PC-9 (cell line): ENCODE measurements at regions not wholly inside any gene's neighbourhood (a gene's known extent, or its start where the extent isn't known, plus 50 kb on each side); places are given as distances from the start of the nearest gene placed in this dataset.

Experiments
- EZH2 ChIP-seq: fragments of 200-600 bp; sonication (generic); IDR thresholded peaks from 2 replicates; pipeline ENCODE4 v1.8.0; 2017; ENCODE audit warnings: antibody characterized with exemption, low read depth
- TF ChIP-seq, protein P1 (sequence below): fragments of 200-600 bp; sonication (generic); conservative IDR thresholded peaks from 2 replicates; pipeline ENCODE4 v1.6.1; 2017; ENCODE audit warnings: mixed run types, antibody characterized with exemption, mild to moderate bottlenecking, moderate library complexity

DNA sequence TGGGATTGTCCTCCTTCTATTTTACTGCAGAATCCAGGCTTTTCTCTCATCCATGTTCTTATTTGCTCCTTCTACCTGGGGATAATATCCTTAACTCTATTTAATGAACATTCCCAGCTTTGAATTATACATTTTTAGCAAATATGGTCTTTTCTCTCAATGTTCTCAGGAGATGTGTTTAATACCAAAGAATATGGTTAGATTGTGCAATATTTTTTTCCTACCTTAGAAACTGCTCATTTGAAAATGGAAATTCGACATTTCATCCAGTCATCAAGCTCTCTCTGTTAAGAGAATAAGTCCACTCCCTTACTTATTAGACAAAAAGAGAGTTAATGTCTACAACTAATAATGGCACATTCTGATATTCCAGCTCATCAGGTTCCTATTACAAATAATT lies 160.4 kb upstream of the GULP1 start:
- TF ChIP-seq EZH2 = no peak
- TF ChIP-seq, protein P1, sequence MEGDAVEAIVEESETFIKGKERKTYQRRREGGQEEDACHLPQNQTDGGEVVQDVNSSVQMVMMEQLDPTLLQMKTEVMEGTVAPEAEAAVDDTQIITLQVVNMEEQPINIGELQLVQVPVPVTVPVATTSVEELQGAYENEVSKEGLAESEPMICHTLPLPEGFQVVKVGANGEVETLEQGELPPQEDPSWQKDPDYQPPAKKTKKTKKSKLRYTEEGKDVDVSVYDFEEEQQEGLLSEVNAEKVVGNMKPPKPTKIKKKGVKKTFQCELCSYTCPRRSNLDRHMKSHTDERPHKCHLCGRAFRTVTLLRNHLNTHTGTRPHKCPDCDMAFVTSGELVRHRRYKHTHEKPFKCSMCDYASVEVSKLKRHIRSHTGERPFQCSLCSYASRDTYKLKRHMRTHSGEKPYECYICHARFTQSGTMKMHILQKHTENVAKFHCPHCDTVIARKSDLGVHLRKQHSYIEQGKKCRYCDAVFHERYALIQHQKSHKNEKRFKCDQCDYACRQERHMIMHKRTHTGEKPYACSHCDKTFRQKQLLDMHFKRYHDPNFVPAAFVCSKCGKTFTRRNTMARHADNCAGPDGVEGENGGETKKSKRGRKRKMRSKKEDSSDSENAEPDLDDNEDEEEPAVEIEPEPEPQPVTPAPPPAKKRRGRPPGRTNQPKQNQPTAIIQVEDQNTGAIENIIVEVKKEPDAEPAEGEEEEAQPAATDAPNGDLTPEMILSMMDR = no peak
